ENCODE measurements at regions not wholly inside any gene's neighbourhood (a gene's known extent, or its start where the extent isn't known, plus 50 kb on each side); places are given as distances from the start of the nearest gene placed in this dataset.
"Not testable (repeated sequence)": the region's sequence is repeated elsewhere in the genome, so short reads cannot be mapped to it uniquely, and the experiment has no call there.

DNA sequence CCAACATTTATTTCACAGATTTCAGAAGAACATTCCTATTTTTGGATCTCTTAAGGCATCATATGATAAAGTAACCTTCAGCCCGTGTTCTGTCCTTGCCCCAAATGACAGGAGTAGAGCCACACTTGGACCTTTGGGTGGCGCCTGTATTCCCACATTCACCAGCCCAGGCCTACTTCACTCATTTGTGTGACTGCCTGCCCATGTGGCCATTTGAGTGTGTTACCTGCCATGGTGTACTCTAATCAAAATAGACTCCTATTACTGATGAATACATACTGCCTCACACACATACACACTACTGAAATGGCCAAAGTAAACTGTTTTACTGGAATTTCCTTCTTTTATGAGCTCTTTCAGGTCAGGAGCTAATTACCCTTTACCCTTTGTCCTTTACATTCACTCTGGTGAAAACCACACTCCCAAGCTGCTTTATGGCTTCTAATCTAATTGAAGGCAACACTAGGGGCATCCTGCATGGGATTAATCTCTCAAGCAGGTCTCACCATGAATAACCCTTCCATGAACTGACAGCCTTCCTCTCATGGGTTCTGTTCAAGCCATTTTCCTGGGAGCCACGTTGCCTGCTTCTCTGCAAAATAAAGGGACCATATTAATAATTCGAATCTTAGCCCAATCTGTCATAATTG lies 271.0 kb upstream of the GALNT5 start:
- H3K27ac ChIP-seq: no peak overlapping the region
- H3K4me3 ChIP-seq: no peak overlapping the region
- no peaks in the 10 kb centered on the region for H3K4me1 ChIP-seq (ENCODE audit: control insufficient read depth in 1 of 2, low read depth in 2 of 2)
- ATAC-seq (ENCODE audit: insufficient number of reproducible peaks, low FRiP score, low read depth) (no peak), DNase-seq (ENCODE audit: low spot score) (no peak)
- no peaks in the 10 kb centered on the region for H3K36me3 ChIP-seq
- H3K9me3 ChIP-seq: no peaks in the 10 kb centered on the region
- TF ChIP-seq, protein P1, sequence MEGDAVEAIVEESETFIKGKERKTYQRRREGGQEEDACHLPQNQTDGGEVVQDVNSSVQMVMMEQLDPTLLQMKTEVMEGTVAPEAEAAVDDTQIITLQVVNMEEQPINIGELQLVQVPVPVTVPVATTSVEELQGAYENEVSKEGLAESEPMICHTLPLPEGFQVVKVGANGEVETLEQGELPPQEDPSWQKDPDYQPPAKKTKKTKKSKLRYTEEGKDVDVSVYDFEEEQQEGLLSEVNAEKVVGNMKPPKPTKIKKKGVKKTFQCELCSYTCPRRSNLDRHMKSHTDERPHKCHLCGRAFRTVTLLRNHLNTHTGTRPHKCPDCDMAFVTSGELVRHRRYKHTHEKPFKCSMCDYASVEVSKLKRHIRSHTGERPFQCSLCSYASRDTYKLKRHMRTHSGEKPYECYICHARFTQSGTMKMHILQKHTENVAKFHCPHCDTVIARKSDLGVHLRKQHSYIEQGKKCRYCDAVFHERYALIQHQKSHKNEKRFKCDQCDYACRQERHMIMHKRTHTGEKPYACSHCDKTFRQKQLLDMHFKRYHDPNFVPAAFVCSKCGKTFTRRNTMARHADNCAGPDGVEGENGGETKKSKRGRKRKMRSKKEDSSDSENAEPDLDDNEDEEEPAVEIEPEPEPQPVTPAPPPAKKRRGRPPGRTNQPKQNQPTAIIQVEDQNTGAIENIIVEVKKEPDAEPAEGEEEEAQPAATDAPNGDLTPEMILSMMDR (IDR thresholded peaks at IDR 0.05): no peak
- no peaks in the 10 kb centered on the region for H3K27me3 ChIP-seq (replicated peaks; ENCODE audit: insufficient read depth)

DNA sequence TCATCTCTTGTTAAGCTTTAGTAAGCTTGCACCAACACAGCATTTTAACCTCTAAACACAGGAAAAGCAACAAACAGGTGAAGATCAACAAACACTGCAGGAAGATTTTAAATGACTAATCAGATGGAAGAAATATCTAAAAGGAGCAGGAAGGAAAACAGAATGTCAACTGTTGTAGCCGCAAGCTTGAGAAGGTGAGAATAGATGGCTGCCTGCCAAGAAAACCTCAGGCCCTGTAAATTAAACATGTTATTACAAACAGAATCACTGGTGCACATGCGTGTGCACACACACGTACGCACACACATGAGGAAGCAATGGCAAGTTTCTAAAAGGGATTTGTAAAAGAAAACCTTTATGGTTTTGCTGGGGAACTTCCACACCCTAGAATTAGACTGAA lies 257.8 kb upstream of the GALNT5 start:
- TF ChIP-seq, protein P1 (IDR thresholded peaks at IDR 0.05): no peak
- Histone ChIP-seq H3K27ac (no peak overlapping the region), H3K9me3 (no peaks in the 10 kb centered on the region), H3K27me3 (replicated peaks; ENCODE audit: insufficient read depth) (no peaks in the 10 kb centered on the region), H3K4me3 (no peak overlapping the region), H3K4me1 (ENCODE audit: control insufficient read depth in 1 of 2, low read depth in 2 of 2) (no peaks in the 10 kb centered on the region), H3K36me3 (no peaks in the 10 kb centered on the region)
- ATAC-seq (ENCODE audit: insufficient number of reproducible peaks, low FRiP score, low read depth) (no peak), DNase-seq (ENCODE audit: low spot score) (no peak)

DNA sequence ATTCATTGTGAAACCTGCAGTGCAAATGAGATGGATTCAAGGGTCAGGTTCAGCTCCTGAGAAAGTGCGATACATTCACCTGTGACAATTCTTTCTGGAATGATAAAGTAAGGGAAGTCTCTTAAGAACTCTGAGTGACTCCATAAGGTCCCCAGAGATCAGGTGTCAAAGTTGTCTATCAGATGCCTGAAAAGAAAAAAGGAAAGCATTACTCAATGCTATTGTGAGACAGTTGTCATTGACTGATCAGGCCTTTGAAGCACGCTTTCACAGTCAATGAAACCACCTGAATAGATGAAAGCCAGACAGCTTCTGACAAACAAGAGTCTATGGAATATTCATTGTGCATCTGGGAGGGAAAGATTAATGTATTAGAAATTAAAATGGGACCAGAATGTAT lies 252.7 kb upstream of the GALNT5 start:
- Histone ChIP-seq H3K27me3 (replicated peaks; ENCODE audit: insufficient read depth) (no peaks in the 10 kb centered on the region), H3K9me3 (no peaks in the 10 kb centered on the region), H3K27ac (no peak overlapping the region), H3K4me1 (ENCODE audit: control insufficient read depth in 1 of 2, low read depth in 2 of 2) (no peaks in the 10 kb centered on the region), H3K4me3 (no peak overlapping the region), H3K36me3 (no peaks in the 10 kb centered on the region)
- ATAC-seq (ENCODE audit: insufficient number of reproducible peaks, low FRiP score, low read depth): no peak
- no peak for DNase-seq (ENCODE audit: low spot score)
- TF ChIP-seq, protein P1 (IDR thresholded peaks at IDR 0.05): no peak

DNA sequence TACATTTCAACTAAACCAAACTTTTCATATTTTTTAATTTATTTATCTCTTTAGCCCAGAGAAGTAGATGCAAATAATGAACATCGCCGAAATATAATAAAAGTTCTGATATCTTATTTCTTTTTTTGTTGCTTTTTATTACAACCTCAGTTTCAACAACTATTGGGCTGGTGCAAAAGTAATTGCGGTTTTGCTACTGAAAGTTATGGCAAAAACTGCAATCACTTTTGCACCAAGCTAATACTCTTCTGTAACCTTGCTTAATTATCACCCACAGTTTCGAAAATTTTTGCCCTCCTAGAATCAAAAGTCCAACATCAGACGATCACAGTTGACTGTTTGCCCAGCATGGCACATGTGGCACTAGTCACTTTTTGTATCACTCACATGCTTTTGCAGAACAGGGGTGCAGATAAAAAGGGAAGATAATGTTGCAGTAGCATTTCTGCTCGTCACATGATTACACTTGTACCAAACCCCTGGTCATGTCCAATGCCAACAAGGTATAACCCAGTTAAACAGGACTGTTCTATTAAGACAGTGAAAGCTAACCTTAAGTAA lies 242.4 kb upstream of the GALNT5 start:
- no peaks in the 10 kb centered on the region for H3K9me3 ChIP-seq
- H3K27me3 ChIP-seq (replicated peaks; ENCODE audit: insufficient read depth): no peaks in the 10 kb centered on the region
- H3K4me1 ChIP-seq (ENCODE audit: control insufficient read depth in 1 of 2, low read depth in 2 of 2): no peaks in the 10 kb centered on the region
- ATAC-seq (ENCODE audit: insufficient number of reproducible peaks, low FRiP score, low read depth): no peak
- TF ChIP-seq, protein P1 (IDR thresholded peaks at IDR 0.05): no peak
- no peaks in the 10 kb centered on the region for H3K36me3 ChIP-seq
- DNase-seq (ENCODE audit: low spot score): no peak
- no peak overlapping the region for H3K4me3 ChIP-seq
- H3K27ac ChIP-seq: no peak overlapping the region

DNA sequence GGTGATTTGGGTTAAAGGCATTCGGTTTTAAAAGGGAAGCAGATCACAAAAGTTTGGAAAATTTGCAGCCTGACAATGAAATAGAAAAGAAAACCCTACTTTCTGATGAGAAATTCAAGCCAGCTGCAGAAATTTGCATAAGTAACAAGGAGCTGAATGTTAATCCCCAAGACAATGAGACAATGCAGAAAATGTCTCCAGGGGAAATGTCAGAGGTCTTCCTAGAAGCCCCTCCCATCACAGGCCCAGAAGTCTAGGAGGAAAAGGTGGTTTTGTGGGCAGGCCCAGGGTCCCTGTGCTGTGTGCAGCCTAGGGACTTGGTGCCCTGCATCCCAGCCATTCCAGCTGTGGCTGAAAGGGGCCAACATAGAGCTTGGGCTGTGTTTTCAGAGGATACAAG lies 234.2 kb upstream of the GALNT5 start:
- H3K27ac ChIP-seq; H3K36me3 ChIP-seq; H3K27me3 ChIP-seq (replicated peaks; ENCODE audit: insufficient read depth); ATAC-seq (ENCODE audit: insufficient number of reproducible peaks, low FRiP score, low read depth); H3K9me3 ChIP-seq; H3K4me3 ChIP-seq; DNase-seq (ENCODE audit: low spot score); H3K4me1 ChIP-seq (ENCODE audit: control insufficient read depth in 1 of 2, low read depth in 2 of 2): not testable (repeated sequence)

DNA sequence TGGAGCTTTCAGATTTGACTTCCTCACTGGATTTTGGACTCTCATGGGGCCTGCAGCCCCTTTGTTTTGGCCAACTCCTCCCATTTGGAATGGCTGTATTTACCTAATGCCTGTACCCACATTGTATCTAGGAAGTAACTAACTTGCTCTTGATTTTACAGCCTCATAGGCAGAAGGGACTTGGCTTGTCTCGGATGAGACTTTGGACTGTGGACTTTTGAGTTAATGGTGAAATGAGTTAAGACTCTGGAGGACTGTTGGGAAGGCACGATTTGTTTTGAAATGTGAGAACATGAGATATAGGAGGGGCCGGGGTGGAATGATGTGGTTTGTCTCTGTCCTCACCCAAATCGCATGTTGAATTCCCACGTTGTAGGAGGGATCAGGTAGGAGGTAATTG lies 233.4 kb upstream of the GALNT5 start:
- no peaks in the 10 kb centered on the region for H3K9me3 ChIP-seq
- H3K4me1 ChIP-seq (ENCODE audit: control insufficient read depth in 1 of 2, low read depth in 2 of 2): no peaks in the 10 kb centered on the region
- H3K36me3 ChIP-seq: no peaks in the 10 kb centered on the region
- no peaks in the 10 kb centered on the region for H3K27me3 ChIP-seq (replicated peaks; ENCODE audit: insufficient read depth)
- TF ChIP-seq, protein P1 (IDR thresholded peaks at IDR 0.05): no peak
- ATAC-seq (ENCODE audit: insufficient number of reproducible peaks, low FRiP score, low read depth) (no peak), DNase-seq (ENCODE audit: low spot score) (no peak)
- H3K4me3 ChIP-seq: no peak overlapping the region
- no peak overlapping the region for H3K27ac ChIP-seq

Data from thoracic aorta (tissue), 2 donors.